WTC11 (cell line): ENCODE measurements at regions not wholly inside any gene's neighbourhood (a gene's known extent, or its start where the extent isn't known, plus 50 kb on each side); places are given as distances from the start of the nearest gene placed in this dataset.

Source experiments
- ATF3 ChIP-seq: sonication (generic); formaldehyde crosslinking; conservative IDR thresholded peaks from 2 replicates; pipeline ENCODE4 v1.8.1; 2022; ENCODE audit warnings: mild to moderate bottlenecking, missing genetic modification reagents
- CREB1 ChIP-seq: sonication (generic); formaldehyde crosslinking; IDR thresholded peaks from 2 replicates; pipeline ENCODE4 v1.8.0; 2023; ENCODE audit warnings: mild to moderate bottlenecking, missing genetic modification reagents
- CREM ChIP-seq: sonication (generic); formaldehyde crosslinking; IDR thresholded peaks from 2 replicates; pipeline ENCODE4 v1.8.1; 2022; ENCODE audit warnings: mild to moderate bottlenecking, missing genetic modification reagents, moderate library complexity
- CTCF ChIP-seq: fragments of 200-600 bp; IDR thresholded peaks from 2 replicates; pipeline ENCODE4 v1.8.0; 2022; ENCODE audit warnings: antibody characterized with exemption
- E2F1 ChIP-seq: sonication (generic); formaldehyde crosslinking; IDR thresholded peaks from 2 replicates; pipeline ENCODE4 v1.8.0; 2022; ENCODE audit warnings: mild to moderate bottlenecking, missing genetic modification reagents
- JUN ChIP-seq: sonication (generic); formaldehyde crosslinking; IDR thresholded peaks from 2 replicates; pipeline ENCODE4 v1.8.0; 2023; ENCODE audit warnings: mild to moderate bottlenecking, missing genetic modification reagents
- MAX ChIP-seq: sonication (generic); formaldehyde crosslinking; IDR thresholded peaks from 2 replicates; pipeline ENCODE4 v1.8.0; 2022; ENCODE audit warnings: mild to moderate bottlenecking, missing genetic modification reagents
- MYBL2 ChIP-seq: sonication (generic); formaldehyde crosslinking; IDR thresholded peaks from 2 replicates; pipeline ENCODE4 v1.8.1; 2023; ENCODE audit warnings: mild to moderate bottlenecking, moderate library complexity, missing genetic modification reagents
- NFYB ChIP-seq: sonication (generic); formaldehyde crosslinking; conservative IDR thresholded peaks from 2 replicates; pipeline ENCODE4 v1.8.0; 2022; ENCODE audit warnings: low read depth, missing genetic modification reagents
- NR2C2 ChIP-seq: sonication (generic); formaldehyde crosslinking; IDR thresholded peaks from 2 replicates; pipeline ENCODE4 v1.8.0; 2022; ENCODE audit warnings: mild to moderate bottlenecking, missing genetic modification reagents
- TEAD1 ChIP-seq: sonication (generic); formaldehyde crosslinking; IDR thresholded peaks from 2 replicates; pipeline ENCODE4 v1.8.0; 2022; ENCODE audit warnings: mild to moderate bottlenecking, missing genetic modification reagents
- USF1 ChIP-seq: sonication (generic); formaldehyde crosslinking; IDR thresholded peaks from 2 replicates; pipeline ENCODE4 v1.8.0; 2022; ENCODE audit warnings: mild to moderate bottlenecking, missing genetic modification reagents
- USF2 ChIP-seq: sonication (generic); formaldehyde crosslinking; IDR thresholded peaks from 2 replicates; pipeline ENCODE4 v1.8.1; 2023; ENCODE audit warnings: mild to moderate bottlenecking, missing genetic modification reagents, moderate library complexity
- ZNF121 ChIP-seq: sonication (generic); formaldehyde crosslinking; IDR thresholded peaks from 2 replicates; pipeline ENCODE4 v1.8.0; 2023; ENCODE audit warnings: missing genetic modification reagents

GRCh38 chr12:114976959-114977358 lies 293.0 kb upstream of the TBX3 start:
- TF ChIP-seq CTCF (no peak), CREB1 (CRISPR knock-in tag) (no peak), CREM (CRISPR knock-in tag) (no peak), E2F1 (CRISPR knock-in tag) (no peak), USF1 (CRISPR knock-in tag) (no peak), ZNF121 (CRISPR knock-in tag) (no peak), ATF3 (CRISPR knock-in tag) (no peak), MYBL2 (CRISPR knock-in tag) (no peak), MAX (CRISPR knock-in tag) (no peak), NR2C2 (CRISPR knock-in tag) (no peak), NFYB (CRISPR knock-in tag) (no peak), TEAD1 (CRISPR knock-in tag) (no peak), JUN (CRISPR knock-in tag) (no peak), USF2 (CRISPR knock-in tag) (no peak)
